NCI-H748 treated with DMSO at 0.1 percent for 48 hours (cell line): ENCODE measurements at regions not wholly inside any gene's neighbourhood (a gene's known extent, or its start where the extent isn't known, plus 50 kb on each side); places are given as distances from the start of the nearest gene placed in this dataset.

Source experiments
- DNase-seq: peaks from one replicate; lab custom pipeline; 2025; lab: John Stamatoyannopoulos, UW

- no peak for DNase-seq
Measured at GRCh38 chr4:176902710-176903323, 110.1 kb upstream of the VEGFC start.

GRCh38 chr4:176906709-176907108 is 114.0 kb upstream of the VEGFC start:
- DNase-seq = no peak

GRCh38 chr4:176910646-176911045 is 117.9 kb upstream of the VEGFC start:
- DNase-seq = no peak

GRCh38 chr4:176919631-176920030 is 126.9 kb upstream of the VEGFC start:
- no peak for DNase-seq

- no peak for DNase-seq
Measured at GRCh38 chr4:176920694-176921093, 128.0 kb upstream of the VEGFC start.

- no peak for DNase-seq
Measured at GRCh38 chr4:176921256-176921655, 128.5 kb upstream of the VEGFC start.

- no peak for DNase-seq
Measured at GRCh38 chr4:176924238-176924637, 131.5 kb upstream of the VEGFC start.

GRCh38 chr4:176925962-176926361 is 133.2 kb upstream of the VEGFC start:
- DNase-seq = no peak

- no peak for DNase-seq
Measured at GRCh38 chr4:176927117-176927516, 134.4 kb upstream of the VEGFC start.

- no peak for DNase-seq
Measured at GRCh38 chr4:176927664-176928063, 134.9 kb upstream of the VEGFC start.

GRCh38 chr4:176939445-176939844 is 146.7 kb upstream of the VEGFC start:
- DNase-seq = no peak

GRCh38 chr4:176945334-176945733 is 152.6 kb upstream of the VEGFC start:
- no peak for DNase-seq

- DNase-seq = no peak
Measured at GRCh38 chr4:176949029-176949428, 156.3 kb upstream of the VEGFC start.

GRCh38 chr4:176953021-176953420 is 160.3 kb upstream of the VEGFC start:
- DNase-seq = no peak

GRCh38 chr4:176957353-176958118 is 164.8 kb upstream of the VEGFC start:
- no peak for DNase-seq

GRCh38 chr4:176959980-176960379 is 167.3 kb upstream of the VEGFC start:
- no peak for DNase-seq

GRCh38 chr4:176963121-176963520 is 170.4 kb upstream of the VEGFC start:
- DNase-seq = no peak

GRCh38 chr4:176964116-176964691 is 171.5 kb upstream of the VEGFC start:
- no peak for DNase-seq

- no peak for DNase-seq
Measured at GRCh38 chr4:176967586-176967985, 174.9 kb upstream of the VEGFC start.

GRCh38 chr4:176968094-176968493 is 175.4 kb upstream of the VEGFC start:
- no peak for DNase-seq

GRCh38 chr4:176969011-176969410 is 176.3 kb upstream of the VEGFC start:
- no peak for DNase-seq

- DNase-seq = no peak
Measured at GRCh38 chr4:176970853-176971252, 178.1 kb upstream of the VEGFC start.

- no peak for DNase-seq
Measured at GRCh38 chr4:176971576-176972115, 178.9 kb upstream of the VEGFC start.
